ENCODE measurements at regions not wholly inside any gene's neighbourhood (a gene's known extent, or its start where the extent isn't known, plus 50 kb on each side); places are given as distances from the start of the nearest gene placed in this dataset.

DNA sequence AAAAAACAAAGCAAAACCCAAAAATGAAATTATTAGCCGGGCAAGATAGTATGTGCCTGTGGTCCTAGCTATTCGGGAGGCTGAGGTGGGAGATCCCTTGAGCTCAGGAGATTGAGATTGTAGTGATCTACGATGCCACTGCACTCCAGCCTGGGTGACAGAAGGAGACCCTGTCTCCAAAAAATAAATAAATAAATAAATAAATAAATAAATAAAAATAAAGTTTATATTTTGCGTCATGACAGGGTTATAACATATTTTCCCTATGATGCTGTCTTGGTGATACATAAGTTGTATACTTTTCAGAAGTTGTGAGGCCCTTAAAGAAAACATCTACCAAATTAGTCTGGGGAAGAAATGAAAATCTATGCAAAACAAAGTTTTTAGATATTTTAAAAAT is 94.5 kb upstream of the MKLN1 start:
- intact Hi-C loops (cut with micrococcal nuclease) = loop anchor here (5.0 kb wide), 2 partner anchors 271 to 321 kb away; no protein-coding TSS in a partner anchor

DNA sequence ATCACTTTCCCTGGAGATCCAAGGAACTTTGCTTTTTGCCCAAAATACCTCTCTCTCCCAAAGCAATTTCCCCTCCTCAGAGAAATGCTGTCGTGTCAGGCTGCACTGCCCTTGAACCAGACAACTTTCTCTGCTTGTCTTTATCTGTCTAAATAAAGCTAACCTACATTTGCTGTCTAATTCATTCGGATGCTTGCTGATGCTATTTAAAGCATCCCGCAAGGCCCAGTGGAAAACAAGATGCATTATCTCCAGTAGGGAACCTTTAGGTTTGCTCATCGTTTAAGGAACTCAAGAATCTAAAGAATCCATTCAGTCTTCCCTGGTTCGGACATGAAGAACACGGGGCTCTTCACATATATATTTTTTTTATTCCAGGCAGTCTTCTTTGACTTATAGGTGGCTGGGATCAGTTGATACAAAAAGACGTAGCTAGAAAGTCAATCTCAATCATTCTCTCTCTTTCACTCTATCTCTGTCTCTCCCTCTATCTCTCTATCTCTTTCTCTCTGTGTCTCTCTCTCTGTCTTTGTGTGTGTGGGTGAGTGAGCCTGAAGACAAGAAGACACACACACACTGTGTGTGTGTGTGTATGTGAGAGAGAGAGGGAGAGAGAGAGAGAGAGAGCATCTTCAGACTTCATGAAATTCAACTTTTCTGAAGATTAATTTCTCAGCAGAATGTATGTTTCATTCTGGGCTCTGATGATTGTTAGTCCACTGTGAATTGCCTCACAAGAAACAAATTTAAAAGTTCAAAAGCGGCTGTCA is 92.8 kb upstream of the MKLN1 start:
- intact Hi-C loops (cut with micrococcal nuclease) = loop anchor here (1.0 to 5.0 kb wide), 4 partner anchors 127 to 323 kb away; no protein-coding TSS in a partner anchor

DNA sequence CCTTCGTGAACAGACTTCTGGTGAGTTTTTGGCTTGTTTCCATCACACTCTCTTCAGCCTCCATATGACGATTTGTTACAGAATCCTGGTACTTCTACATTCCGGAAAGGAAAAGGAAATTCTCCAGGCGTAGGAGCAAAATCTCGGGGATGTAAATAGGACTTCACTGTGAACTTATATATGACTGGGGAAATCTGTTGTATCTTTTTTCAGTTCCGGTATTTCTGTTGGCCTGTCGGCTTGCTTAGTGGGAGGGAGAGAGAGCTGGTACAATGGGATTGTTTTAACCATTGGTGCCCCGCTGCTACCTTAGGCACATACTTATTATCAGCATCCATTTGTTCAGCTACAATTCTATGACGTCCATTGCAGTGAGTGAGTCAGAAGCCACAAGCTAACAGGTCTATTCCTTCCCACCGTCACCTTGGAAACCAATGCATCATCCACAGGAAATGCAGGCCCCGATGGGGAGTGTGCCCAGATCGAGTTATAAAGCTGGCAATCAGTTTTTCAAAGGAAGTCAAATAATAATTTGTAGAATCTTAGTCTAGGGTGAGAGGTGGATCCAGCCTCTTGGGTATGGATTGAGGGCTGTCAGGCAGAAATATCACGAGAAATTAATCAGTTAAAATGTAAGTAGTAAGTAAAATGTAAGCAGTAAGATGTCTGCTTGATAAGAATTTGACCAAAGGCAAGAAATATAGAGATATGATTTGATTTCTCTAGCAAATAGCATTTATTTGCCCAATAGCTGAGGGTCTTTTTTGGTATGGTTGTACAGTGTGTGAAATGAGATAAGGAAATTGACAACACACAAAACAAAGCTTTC is 92.0 kb upstream of the MKLN1 start:
- intact Hi-C loops (cut with micrococcal nuclease) = loop anchor here (1.0 to 5.0 kb wide), 2 partner anchors 127 to 178 kb away; no protein-coding TSS in a partner anchor

DNA sequence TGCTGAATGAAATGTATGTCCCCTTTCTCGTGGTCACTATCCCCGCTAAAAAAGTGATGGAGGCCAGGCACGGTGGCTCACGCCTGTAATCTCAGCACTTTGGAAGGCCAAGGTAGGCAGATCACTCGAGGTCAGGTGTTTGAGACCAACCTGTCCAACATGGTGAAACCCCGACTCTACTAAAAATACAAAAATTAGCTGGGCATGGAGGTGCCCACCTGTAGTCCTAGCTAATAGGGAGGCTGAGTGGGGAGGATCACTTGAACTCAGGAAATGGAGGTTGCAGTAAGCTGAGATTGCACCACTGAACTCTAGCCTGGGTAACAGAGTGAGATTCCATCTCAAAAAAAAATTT is 91.4 kb upstream of the MKLN1 start:
- intact Hi-C loops (cut with micrococcal nuclease) = loop anchor here (5.0 kb wide), 1 partner anchor 179 kb away; no protein-coding TSS in a partner anchor

DNA sequence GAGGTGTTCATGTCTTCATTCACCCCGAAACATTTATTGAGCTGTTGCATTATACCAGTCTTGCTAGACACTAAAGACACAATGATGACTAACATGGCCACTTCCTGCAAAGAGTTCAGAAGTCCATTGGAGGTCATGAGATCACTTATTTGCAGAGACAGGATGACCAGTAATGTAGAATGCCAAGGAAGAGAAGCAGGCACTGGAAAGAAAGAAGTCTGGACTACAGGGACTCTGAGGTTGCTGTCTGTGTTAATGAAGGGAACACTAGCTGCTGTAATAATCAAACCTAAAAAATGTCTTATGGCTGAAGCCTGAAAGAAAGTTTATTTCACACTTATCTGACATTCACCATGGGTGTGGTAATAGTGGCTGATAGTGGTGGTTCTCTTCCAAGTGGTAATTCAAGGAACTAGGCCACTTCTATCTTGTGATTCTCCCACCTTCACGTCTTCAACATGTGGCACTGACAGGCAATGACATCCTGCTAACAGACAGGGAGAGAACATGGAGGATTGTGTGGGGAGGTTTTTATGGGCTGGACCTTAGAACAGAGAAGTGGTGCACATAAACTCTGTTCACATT is 89.2 kb upstream of the MKLN1 start:
- intact Hi-C loops (cut with micrococcal nuclease) = loop anchor here (5.0 kb wide), 1 partner anchor 181 kb away; no protein-coding TSS in a partner anchor

DNA sequence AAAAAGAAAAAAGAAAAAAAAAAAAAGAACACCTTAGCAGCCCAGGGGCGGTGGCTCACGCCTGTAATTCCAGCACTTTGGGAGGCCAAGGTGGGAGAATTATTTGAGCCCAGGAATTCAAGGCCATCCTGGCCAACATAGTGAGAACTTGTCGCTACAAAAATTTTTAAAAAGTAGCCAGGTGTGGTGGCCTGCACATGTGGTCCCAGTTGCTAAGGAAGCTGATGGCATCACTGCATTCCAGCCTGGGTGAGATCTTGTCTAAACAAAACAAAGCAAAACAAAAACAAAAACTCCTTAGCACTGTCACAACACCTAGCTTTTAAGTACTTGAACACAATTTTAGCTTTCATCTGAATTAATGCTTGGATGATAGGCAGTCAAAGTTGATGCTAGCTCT is 86.3 kb upstream of the MKLN1 start:
- intact Hi-C loops (cut with micrococcal nuclease) = no loop called here

DNA sequence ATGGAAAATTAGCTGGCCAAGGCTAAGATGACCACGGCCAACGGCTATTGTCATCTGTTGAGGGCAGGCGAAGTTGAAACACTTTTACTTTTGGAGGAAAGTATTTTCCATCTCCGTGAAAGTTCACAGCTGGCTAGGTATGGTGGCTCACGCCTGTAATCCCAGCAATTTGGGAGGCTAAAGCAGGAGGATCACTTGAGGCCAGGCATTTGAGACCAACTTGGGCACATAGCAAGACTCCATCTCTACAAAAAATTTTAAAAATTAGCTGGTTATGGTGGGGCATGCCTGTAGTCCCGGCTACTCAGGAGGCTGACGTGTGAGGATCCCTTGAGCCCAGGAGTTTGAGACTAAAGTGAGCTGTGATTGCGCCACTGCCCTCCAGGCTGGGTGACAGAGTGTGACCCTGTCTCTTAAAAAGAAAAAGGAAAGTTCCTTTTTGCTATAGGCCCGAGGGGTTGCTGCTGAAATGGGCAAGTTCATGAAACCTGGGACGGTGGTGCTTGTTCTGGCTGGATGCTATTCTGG is 85.5 kb upstream of the MKLN1 start:
- intact Hi-C loops (cut with micrococcal nuclease) = no loop called here

DNA sequence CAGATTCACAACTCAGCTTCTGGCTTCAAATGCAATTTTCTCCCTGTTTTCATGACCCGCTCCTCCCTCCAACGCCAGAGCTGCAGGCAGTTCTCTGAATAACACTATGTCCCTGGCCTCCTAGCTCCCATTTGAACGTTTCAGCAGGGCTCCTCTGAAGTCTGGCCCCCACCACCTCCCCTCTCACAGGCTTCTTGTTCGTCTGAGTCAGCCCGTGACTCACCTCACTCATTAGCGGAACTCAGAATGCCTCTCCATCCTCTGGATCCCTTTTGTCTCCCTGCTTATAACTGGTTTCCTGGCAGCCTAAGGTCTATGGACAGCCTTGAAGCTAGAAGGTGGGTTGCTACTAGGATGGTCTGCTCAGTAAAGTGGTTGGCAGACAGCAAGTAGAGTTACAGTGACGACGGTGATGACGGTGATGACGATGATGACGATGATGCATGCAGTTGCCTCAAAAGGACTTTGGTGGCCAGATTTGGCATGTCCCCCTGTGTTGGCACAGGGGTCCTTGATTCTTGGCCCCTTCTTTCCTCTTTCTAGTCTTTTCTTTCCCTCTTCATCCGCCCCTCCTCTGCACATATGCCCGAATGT is 83.3 kb upstream of the MKLN1 start:
- intact Hi-C loops (cut with micrococcal nuclease) = no loop called here

DNA sequence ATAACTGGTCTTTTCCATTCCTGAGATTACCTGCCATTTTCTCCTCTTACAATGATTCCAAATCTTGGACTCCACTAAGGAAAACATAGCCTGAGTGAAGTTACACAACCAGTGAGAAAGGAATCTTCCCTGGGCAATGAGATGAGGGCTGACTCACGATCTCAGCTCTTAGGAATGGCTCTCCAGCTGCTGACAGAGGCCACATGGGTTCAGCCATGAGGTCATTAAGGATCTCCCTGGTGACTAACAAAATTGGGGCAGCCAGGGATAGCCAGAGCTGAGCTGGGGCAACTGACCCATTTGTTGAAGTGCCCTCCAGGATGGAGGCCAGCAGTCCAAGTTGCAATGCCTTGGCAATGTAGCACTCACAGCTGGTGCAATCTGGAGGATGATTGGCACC is 78.7 kb upstream of the MKLN1 start:
- intact Hi-C loops (cut with micrococcal nuclease) = no loop called here

DNA sequence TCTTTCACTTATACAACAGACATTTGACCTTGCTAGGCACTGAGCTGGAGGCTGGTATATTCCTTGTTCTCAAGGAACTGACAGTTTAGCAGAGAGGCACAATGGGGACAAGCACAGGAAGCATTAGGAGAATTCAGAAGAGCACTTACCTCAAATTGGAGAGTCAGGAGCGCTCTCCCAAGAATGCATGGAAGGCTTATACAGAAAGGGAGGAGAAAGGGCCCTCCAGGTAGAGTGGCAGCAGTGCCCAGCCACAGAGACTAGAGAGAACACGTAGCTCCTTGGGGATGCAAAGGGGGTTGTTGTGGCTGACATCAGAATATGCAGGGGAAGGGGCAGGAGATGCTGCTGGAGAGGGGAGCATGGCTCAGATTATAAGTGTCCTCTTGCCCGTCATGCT is 78.2 kb upstream of the MKLN1 start:
- intact Hi-C loops (cut with micrococcal nuclease) = no loop called here

DNA sequence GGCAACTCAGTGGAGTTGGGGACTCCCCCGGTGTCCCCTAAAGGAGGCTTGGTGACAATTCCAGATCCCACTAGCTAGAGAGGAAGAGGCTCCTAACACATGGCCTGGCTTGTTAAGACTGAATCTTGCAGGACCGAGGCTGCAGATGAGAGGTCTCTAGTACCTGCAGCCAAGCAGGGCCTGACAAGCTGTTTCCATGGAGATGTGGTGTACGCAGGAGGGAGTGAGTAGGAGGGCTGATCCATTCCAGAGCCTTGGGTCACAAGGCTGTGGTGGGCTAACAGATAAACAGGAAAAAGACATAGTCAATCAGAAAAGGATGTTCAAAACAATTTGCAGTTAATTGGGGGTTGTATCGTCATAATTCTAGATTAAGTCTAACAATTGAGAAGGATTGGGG is 77.3 kb upstream of the MKLN1 start:
- intact Hi-C loops (cut with micrococcal nuclease) = no loop called here

DNA sequence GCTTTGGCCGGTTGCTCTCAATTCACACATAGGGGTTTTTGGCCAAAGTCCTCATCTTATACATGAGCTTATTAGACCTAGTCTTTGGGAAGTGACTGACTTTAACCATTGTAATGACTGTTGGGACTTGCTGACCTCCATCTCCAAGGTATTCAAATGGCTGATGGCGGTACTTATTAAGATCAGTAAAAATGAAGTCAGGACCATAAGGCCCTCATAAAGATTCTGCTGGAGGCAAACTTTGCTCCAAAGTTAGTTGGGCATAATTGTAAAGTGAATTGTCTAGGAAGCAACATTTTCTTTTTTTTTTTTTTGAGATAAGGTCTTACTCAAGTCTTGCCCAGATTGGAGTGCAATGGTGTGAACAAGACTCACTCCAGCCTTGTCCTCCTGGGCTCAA is 76.3 kb upstream of the MKLN1 start:
- intact Hi-C loops (cut with micrococcal nuclease) = no loop called here

DNA sequence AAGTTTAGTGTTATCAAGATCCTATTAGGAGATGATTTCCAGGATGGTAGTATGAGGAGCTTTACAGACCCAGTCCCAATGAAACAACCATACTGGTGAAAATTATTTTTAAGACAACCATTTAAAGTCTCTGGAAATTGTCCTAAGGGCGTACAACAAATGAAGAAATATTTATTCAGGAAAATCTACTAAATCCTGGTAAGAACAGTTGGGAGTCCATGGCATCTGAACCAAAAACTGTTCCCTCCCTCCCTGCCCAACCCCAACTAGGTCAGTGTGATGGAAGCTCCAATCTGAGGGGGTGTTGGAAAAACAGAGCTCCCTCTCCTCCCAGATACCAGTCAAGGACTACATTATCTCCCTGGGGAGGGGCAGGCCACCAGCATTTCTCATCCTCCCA is 74.7 kb upstream of the MKLN1 start:
- intact Hi-C loops (cut with micrococcal nuclease) = no loop called here

DNA sequence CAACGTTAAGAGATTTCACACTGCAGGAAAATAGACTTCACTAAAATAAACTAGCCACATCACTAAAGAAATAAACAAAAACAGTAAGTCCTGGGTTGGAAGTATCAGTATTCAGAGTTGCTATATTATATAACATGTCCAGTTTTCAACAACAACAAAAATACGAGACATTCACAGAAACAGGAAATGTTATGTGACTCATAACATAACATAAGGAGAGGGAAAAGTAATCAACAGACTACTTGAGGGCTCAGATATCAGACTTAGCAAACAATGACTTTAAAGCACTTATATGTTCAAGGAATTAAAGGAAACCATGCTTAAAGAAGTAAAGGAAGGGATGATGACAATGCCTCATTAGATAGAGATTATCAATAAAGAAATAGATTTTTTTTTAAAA is 73.5 kb upstream of the MKLN1 start:
- intact Hi-C loops (cut with micrococcal nuclease) = no loop called here

DNA sequence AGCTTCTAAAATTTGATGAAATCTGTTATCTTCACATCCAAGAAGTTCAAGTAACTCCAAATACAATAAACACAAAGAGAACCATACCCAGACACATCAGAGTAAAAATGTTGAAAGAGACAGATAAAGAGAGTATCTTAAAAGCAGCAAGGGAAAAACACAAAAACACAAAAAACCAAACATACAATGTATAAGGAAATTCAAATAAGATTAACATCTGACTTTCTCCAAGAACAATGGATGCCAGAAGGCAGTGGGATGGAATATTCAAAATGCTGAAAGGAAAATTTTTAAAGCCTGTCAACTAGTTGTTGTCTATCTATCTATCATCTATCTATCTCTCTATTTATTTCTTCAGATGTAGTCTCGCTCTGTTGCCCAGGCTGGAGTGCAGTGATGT is 72.4 kb upstream of the MKLN1 start:
- intact Hi-C loops (cut with micrococcal nuclease) = no loop called here

DNA sequence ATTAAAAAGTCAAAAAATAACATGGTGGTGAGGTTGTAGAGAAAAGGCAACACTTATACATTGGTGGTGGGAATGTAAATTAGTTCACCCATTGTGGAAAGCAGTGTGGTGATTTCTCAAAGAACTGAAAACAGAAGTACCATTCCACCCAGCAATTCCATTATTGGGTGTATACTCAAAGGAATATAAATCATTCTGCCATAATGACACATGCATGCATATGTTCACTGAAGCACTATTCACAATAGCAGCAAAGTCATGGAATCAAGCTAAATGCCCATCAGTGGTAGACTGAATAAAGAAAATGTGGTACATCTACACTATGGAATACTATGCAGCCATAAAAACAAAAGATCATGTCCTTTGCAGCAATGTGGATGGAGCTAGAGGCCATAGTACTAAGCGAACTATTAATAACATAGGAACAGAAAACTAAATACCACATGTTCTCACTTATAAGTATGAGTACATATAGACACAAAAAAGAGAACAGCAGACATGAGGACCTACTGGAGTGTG is 66.1 kb upstream of the MKLN1 start:
- intact Hi-C loops (cut with micrococcal nuclease) = no loop called here

DNA sequence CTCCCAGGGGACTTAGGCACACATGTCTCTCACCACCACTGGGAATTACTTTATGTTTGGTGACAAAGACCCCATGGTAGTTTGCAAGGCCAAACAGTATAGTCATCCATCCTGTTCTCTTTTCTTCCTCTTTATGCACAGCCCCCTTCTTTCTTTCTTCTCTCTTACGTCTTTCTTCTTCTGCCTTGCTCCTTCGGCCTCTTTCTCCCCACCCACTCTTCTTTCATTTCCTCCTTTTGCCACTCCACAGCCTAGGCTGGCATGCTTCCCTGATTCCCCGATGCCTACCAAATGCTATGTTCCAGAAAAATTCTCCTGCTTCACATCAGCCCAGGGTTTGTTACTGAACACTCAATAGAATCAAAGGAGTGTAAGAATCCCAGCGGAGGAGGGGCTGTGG is 62.4 kb upstream of the MKLN1 start:
- intact Hi-C loops (cut with micrococcal nuclease) = no loop called here

DNA sequence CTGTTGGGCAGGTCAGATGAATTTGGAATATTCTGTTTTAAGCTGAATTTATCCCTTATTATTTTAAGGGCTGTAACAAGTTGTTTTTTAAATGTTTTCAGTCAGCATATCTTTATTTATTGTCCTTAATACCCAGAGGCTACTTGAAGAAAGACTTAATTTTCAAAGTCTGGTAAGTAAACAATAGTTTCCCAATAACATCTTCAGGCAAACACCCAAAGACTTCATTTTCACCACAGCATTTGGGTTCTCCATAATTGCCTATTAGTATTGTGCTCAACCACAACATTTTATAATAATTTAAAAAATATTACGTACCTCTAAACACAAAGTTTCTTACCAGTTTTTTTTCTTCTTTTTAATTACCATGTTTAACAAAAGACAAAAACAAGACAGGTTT is 60.0 kb upstream of the MKLN1 start:
- intact Hi-C loops (cut with micrococcal nuclease) = no loop called here

DNA sequence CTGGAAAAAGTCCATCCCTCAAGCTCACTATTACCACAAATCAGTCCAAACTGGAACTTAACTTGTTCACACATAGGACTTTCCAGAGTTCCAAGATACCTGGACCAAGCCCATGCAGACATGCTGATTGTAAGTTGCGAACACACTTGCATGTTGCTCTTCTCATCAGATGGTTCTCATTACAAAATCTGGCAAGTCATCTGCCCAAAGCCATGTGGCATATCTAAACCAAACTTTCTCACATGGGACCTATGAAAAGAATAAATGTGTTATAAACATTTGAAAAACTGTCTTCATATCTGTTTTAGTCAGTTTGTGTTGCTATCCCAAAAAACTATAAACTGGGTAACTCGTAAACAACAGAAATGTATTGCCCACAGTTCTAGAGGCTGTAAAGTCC is 58.8 kb upstream of the MKLN1 start:
- intact Hi-C loops (cut with micrococcal nuclease) = no loop called here

DNA sequence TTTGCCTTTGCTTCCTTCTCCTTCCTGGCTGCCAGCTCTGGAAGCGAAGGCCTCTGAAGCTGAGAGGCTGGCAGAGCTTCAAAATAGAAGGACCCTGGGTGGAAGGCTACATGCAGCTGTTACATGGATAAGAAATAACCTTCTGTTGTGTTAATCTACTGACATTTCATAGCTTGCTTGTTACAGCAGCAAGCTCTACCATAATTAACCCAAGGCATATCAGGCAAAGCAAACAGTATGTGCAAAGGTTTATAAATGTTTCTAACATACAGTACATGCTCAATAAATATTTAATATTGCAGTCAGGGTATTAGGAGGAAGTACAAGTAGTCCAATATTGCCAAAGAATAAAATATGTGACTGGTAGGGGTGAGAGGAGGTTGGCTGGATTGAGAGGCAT is 55.6 kb upstream of the MKLN1 start:
- intact Hi-C loops (cut with micrococcal nuclease) = no loop called here

DNA sequence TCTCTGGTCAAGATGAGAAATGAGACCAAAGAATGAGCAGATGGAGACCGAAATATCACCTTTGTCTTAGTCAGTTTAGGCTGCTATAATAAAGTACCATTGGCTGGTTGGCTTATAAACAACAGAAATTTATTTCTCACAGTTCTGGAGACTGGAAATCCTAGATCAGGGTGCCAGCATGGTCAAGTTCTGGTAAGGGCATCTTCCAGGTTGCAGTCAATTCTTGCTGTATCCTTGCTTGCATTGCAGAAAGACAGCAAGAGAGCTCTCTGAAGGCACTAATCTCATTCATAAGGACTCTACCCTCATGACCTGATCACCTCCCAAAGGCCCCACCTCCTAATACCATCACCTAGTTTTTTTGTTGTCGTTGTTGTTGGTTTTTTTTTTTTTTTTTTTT is 52.7 kb upstream of the MKLN1 start:
- intact Hi-C loops (cut with micrococcal nuclease) = no loop called here
